ENCODE measurements at regions not wholly inside any gene's neighbourhood (a gene's known extent, or its start where the extent isn't known, plus 50 kb on each side); places are given as distances from the start of the nearest gene placed in this dataset.
A peak's percentile ranks its signal among the peaks of the same experiment; 100 is the strongest.

DNA sequence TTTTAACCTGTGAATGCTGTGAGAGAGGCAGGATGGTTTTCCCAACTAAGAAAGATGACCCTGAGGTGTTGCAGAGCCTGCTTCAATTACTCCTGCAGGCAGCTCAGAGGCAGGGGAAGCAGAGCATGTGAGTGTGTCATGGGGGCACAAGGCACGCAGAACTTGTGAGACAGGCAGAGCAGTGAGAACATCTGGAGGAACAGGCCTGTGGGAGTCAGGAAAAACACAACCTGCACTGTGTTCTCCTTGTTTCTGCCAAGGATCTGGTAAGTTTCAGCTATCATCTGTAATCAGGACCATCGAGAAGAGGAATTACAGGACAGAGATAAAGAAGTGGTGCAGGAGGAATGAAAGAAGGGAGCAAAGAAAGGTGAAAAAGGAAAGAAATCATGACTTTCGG is 741.8 kb upstream of the INTU start:
- TF ChIP-seq EP300 (IDR thresholded peaks at IDR 0.05) (no peak), POLR2A (IDR thresholded peaks at IDR 0.05) (no peak), POLR2AphosphoS5 (IDR thresholded peaks at IDR 0.05) (peak in 3 of 4 donors; percentile 7 to 48 (median 31))
- TF ChIP-seq, protein P1, sequence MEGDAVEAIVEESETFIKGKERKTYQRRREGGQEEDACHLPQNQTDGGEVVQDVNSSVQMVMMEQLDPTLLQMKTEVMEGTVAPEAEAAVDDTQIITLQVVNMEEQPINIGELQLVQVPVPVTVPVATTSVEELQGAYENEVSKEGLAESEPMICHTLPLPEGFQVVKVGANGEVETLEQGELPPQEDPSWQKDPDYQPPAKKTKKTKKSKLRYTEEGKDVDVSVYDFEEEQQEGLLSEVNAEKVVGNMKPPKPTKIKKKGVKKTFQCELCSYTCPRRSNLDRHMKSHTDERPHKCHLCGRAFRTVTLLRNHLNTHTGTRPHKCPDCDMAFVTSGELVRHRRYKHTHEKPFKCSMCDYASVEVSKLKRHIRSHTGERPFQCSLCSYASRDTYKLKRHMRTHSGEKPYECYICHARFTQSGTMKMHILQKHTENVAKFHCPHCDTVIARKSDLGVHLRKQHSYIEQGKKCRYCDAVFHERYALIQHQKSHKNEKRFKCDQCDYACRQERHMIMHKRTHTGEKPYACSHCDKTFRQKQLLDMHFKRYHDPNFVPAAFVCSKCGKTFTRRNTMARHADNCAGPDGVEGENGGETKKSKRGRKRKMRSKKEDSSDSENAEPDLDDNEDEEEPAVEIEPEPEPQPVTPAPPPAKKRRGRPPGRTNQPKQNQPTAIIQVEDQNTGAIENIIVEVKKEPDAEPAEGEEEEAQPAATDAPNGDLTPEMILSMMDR (IDR thresholded peaks at IDR 0.05): no peak
